Fibroblast of gingiva (primary cell): ENCODE measurements at regions not wholly inside any gene's neighbourhood (a gene's known extent, or its start where the extent isn't known, plus 50 kb on each side); places are given as distances from the start of the nearest gene placed in this dataset.
A peak's percentile ranks its signal among the peaks of the same experiment; 100 is the strongest.

Experiments
- DNase-seq: peaks from one replicate; pipeline ENCODE4 v3.0.0-alpha.2; 2011; ENCODE audit warnings: low read depth

GRCh38 chr7:155181768-155182167 is 111.6 kb downstream of the HTR5A start:
- DNase-seq: no peak

GRCh38 chr7:155182406-155182970 is 112.4 kb downstream of the HTR5A start:
- no peak for DNase-seq

- no peak for DNase-seq
Observed at GRCh38 chr7:155183655-155184054, 113.5 kb downstream of the HTR5A start.

GRCh38 chr7:155184923-155185322 is 112.8 kb upstream of the INSIG1 start:
- DNase-seq: no peak

- DNase-seq: no peak
Observed at GRCh38 chr7:155187061-155187785, 110.5 kb upstream of the INSIG1 start.

GRCh38 chr7:155188357-155188756 is 109.3 kb upstream of the INSIG1 start:
- DNase-seq: no peak

- peak; percentile 68 for DNase-seq
Observed at GRCh38 chr7:155188821-155189581, 108.7 kb upstream of the INSIG1 start.

- no peak for DNase-seq
Observed at GRCh38 chr7:155189590-155189989, 108.1 kb upstream of the INSIG1 start.

- DNase-seq: no peak
Observed at GRCh38 chr7:155190688-155191087, 107.0 kb upstream of the INSIG1 start.

GRCh38 chr7:155191137-155191536 is 106.5 kb upstream of the INSIG1 start:
- no peak for DNase-seq

- DNase-seq: no peak
Observed at GRCh38 chr7:155191901-155192478, 105.7 kb upstream of the INSIG1 start.

GRCh38 chr7:155192961-155193640 is 104.6 kb upstream of the INSIG1 start:
- DNase-seq: no peak

GRCh38 chr7:155193716-155194115 is 104.0 kb upstream of the INSIG1 start:
- no peak for DNase-seq

- no peak for DNase-seq
Observed at GRCh38 chr7:155194382-155195140, 103.1 kb upstream of the INSIG1 start.

- no peak for DNase-seq
Observed at GRCh38 chr7:155195939-155196523, 101.6 kb upstream of the INSIG1 start.

GRCh38 chr7:155198196-155198892 is 99.3 kb upstream of the INSIG1 start:
- no peak for DNase-seq

GRCh38 chr7:155198901-155199845 is 98.5 kb upstream of the INSIG1 start:
- no peak for DNase-seq

- no peak for DNase-seq
Observed at GRCh38 chr7:155201325-155202087, 96.2 kb upstream of the INSIG1 start.
